IPS-NIHi11 (cell line): ENCODE measurements at regions not wholly inside any gene's neighbourhood (a gene's known extent, or its start where the extent isn't known, plus 50 kb on each side); places are given as distances from the start of the nearest gene placed in this dataset.

Source experiments
- DNase-seq: peaks from one replicate; pipeline ENCODE4 v3.0.0; 2012; ENCODE audit warnings: mixed read lengths, low spot score

- DNase-seq = no peak
These were observed 941.6 kb upstream of the CDH8 start for GRCh38 chr16:62977876-62978275.

- no peak for DNase-seq
These were observed 938.2 kb upstream of the CDH8 start for GRCh38 chr16:62974424-62974823.

- DNase-seq = no peak
These were observed 934.6 kb upstream of the CDH8 start for GRCh38 chr16:62970851-62971250.

GRCh38 chr16:62969711-62970318 lies 933.6 kb upstream of the CDH8 start:
- DNase-seq = no peak

- DNase-seq = no peak
These were observed 931.4 kb upstream of the CDH8 start for GRCh38 chr16:62967611-62968010.

GRCh38 chr16:62967163-62967562 lies 930.9 kb upstream of the CDH8 start:
- no peak for DNase-seq

GRCh38 chr16:62966626-62967025 lies 930.4 kb upstream of the CDH8 start:
- no peak for DNase-seq

- DNase-seq = no peak
These were observed 929.6 kb upstream of the CDH8 start for GRCh38 chr16:62965831-62966230.

GRCh38 chr16:62963846-62964245 lies 927.6 kb upstream of the CDH8 start:
- DNase-seq = no peak

GRCh38 chr16:62955033-62955349 lies 918.8 kb upstream of the CDH8 start:
- DNase-seq = no peak

- DNase-seq = peak; percentile 8
These were observed 918.1 kb upstream of the CDH8 start for GRCh38 chr16:62954144-62955032.

- DNase-seq = no peak
These were observed 914.1 kb upstream of the CDH8 start for GRCh38 chr16:62950351-62950750.

GRCh38 chr16:62940569-62940968 lies 904.3 kb upstream of the CDH8 start:
- DNase-seq = peak; percentile 8

- no peak for DNase-seq
These were observed 903.4 kb upstream of the CDH8 start for GRCh38 chr16:62939687-62940086.

GRCh38 chr16:62933929-62934328 lies 897.7 kb upstream of the CDH8 start:
- DNase-seq = no peak

GRCh38 chr16:62929593-62929992 lies 893.4 kb upstream of the CDH8 start:
- no peak for DNase-seq

GRCh38 chr16:62927122-62927521 lies 890.9 kb upstream of the CDH8 start:
- DNase-seq = peak; percentile 6

- DNase-seq = no peak
These were observed 890.0 kb upstream of the CDH8 start for GRCh38 chr16:62926121-62926801.

- no peak for DNase-seq
These were observed 885.7 kb upstream of the CDH8 start for GRCh38 chr16:62921904-62922303.

- DNase-seq = no peak
These were observed 877.7 kb upstream of the CDH8 start for GRCh38 chr16:62913924-62914323.

- no peak for DNase-seq
These were observed 877.1 kb upstream of the CDH8 start for GRCh38 chr16:62913333-62913732.

GRCh38 chr16:62909597-62909996 lies 873.4 kb upstream of the CDH8 start:
- no peak for DNase-seq

GRCh38 chr16:62907562-62907961 lies 871.3 kb upstream of the CDH8 start:
- DNase-seq = no peak
